Activated B cell treated with CpG ODN at 0.5 μM for 24 hours (primary cell): ENCODE measurements at regions not wholly inside any gene's neighbourhood (a gene's known extent, or its start where the extent isn't known, plus 50 kb on each side); places are given as distances from the start of the nearest gene placed in this dataset.

ENCODE experiments used
- ATAC-seq: fragments of 200-7000 bp; cut with Tn5 transposase; one replicate; pipeline ENCODE4 v1.10.0; 2021; ENCODE audit warnings: low read depth, mild to moderate bottlenecking, moderate library complexity
- CTCF ChIA-PET: fragments of 350-600 bp; sonication (Branson Sonifier 250); formaldehyde crosslinking; loops from one replicate; lab custom pipeline; 2021; ENCODE audit warnings: antibody characterized with exemption; lab: Charles Lee
- POLR2A ChIA-PET: fragments of 350-600 bp; sonication (Branson Sonifier 250); formaldehyde crosslinking; loops from one replicate; lab custom pipeline; 2021; ENCODE audit warnings: antibody characterized with exemption; lab: Charles Lee
- DNase-seq: peaks from one replicate; pipeline ENCODE4 v3.0.0; 2022
- H3K27ac Mint-ChIP-seq: one replicate; pipeline ENCODE4 v1.8.0; 2020; ENCODE audit warnings: mixed read lengths
- H3K27me3 Mint-ChIP-seq: one replicate; pipeline ENCODE4 v1.8.0; 2021; ENCODE audit warnings: mixed read lengths
- H3K36me3 Mint-ChIP-seq: one replicate; pipeline ENCODE4 v1.8.0; 2021; ENCODE audit warnings: low read depth, mixed read lengths
- H3K4me1 Mint-ChIP-seq: one replicate; pipeline ENCODE4 v1.8.0; 2021; ENCODE audit warnings: mixed read lengths
- H3K4me3 Mint-ChIP-seq: one replicate; pipeline ENCODE4 v1.8.0; 2020; ENCODE audit warnings: mild to moderate bottlenecking, mixed read lengths
- H3K9me3 Mint-ChIP-seq: one replicate; pipeline ENCODE4 v1.8.0; 2020; ENCODE audit warnings: mixed read lengths
- intact Hi-C: fragments of 100-400 bp; cut with micrococcal nuclease; formaldehyde crosslinking; loops from one replicate; pipeline ENCODE4 v1.15.1; 2024
- TF ChIP-seq, protein P1 (sequence below): fragments of 200-600 bp; IDR thresholded peaks from one replicate; pipeline ENCODE4 v1.8.0; 2022; ENCODE audit warnings: antibody characterized with exemption, mild to moderate bottlenecking

DNA sequence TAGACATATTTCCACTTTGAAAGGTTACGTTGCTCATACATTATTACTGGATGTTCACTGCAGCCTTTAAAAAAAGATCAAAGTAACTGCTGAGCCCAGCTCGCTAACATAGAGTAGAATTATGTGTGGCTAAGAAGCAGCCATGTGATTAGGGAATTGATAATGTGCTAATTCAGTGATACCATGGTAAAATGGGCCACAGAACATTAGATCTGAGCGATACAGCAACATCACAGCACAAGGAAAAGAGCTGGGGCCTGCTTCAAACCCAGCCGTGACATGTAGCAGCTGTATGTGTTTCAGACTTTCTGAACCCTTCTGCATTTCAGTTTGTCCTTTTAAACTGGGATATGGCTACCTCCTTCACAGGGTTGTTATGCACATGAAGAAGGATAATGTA, 92.3 kb upstream of the LMNTD1 start:
- Mint-ChIP-seq H3K4me3 (no peak overlapping the region), H3K9me3 (no peaks in the 10 kb centered on the region), H3K4me1 (no peaks in the 10 kb centered on the region), H3K36me3 (no peaks in the 10 kb centered on the region), H3K27me3 (no peaks in the 10 kb centered on the region), H3K27ac (no peak overlapping the region)
- intact Hi-C loops: no loop called here
- ChIA-PET POLR2A (no interaction called here), CTCF (no interaction called here)
- DNase-seq (no peak), ATAC-seq (no peak)
- TF ChIP-seq, protein P1, sequence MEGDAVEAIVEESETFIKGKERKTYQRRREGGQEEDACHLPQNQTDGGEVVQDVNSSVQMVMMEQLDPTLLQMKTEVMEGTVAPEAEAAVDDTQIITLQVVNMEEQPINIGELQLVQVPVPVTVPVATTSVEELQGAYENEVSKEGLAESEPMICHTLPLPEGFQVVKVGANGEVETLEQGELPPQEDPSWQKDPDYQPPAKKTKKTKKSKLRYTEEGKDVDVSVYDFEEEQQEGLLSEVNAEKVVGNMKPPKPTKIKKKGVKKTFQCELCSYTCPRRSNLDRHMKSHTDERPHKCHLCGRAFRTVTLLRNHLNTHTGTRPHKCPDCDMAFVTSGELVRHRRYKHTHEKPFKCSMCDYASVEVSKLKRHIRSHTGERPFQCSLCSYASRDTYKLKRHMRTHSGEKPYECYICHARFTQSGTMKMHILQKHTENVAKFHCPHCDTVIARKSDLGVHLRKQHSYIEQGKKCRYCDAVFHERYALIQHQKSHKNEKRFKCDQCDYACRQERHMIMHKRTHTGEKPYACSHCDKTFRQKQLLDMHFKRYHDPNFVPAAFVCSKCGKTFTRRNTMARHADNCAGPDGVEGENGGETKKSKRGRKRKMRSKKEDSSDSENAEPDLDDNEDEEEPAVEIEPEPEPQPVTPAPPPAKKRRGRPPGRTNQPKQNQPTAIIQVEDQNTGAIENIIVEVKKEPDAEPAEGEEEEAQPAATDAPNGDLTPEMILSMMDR: no peak

DNA sequence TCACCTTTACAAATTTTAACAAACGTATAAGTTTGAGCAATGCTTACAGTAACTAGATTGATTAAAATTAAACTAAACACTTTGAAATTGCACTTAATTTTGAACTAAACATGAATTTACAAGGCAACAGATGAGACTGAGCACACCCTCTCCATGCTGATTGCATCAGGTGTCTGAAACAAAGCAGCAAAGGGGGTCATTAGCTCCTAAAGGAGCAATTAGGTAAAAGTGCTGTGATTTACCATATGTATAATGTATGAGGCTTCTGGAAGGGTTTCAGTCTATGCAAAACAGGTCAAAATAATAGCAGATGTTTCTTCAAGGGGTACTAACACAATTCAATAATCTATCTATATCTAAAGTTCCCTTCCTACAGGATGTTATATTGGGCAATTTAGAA, 98.8 kb upstream of the LMNTD1 start:
- TF ChIP-seq, protein P1: no peak
- no peak for DNase-seq
- Mint-ChIP-seq H3K27ac (no peak overlapping the region), H3K27me3 (peaks cover 5% of the 10 kb centered on the region), H3K9me3 (no peaks in the 10 kb centered on the region), H3K36me3 (no peaks in the 10 kb centered on the region), H3K4me3 (no peak overlapping the region), H3K4me1 (no peaks in the 10 kb centered on the region)
- intact Hi-C loops: no loop called here
- no peak for ATAC-seq
- POLR2A ChIA-PET: no interaction called here
- CTCF ChIA-PET: no interaction called here

DNA sequence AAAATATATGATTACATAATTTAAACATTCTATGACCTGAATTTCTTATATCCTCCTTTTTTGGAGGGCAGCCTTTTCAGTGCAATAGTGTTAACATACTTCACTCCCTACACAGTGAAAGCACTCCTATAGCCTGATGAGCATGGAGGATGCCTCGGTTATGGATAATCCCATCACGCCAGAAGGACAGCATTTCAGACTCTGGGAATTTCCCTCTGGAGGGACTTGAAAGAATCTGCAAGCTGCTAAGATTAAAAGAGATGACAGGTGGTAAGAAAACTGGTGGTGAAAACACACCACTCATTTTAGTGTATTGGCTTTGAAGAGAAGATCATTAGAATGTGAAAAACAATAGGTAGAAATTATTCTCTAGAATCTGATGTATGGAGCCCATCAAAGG, 99.3 kb upstream of the LMNTD1 start:
- Mint-ChIP-seq H3K27me3 (peaks cover 5% of the 10 kb centered on the region), H3K4me1 (no peaks in the 10 kb centered on the region), H3K36me3 (no peaks in the 10 kb centered on the region), H3K9me3 (no peaks in the 10 kb centered on the region), H3K4me3 (no peak overlapping the region), H3K27ac (no peak overlapping the region)
- DNase-seq (no peak), ATAC-seq (no peak)
- CTCF ChIA-PET: no interaction called here
- POLR2A ChIA-PET: no interaction called here
- intact Hi-C loops: no loop called here
- TF ChIP-seq, protein P1: no peak

DNA sequence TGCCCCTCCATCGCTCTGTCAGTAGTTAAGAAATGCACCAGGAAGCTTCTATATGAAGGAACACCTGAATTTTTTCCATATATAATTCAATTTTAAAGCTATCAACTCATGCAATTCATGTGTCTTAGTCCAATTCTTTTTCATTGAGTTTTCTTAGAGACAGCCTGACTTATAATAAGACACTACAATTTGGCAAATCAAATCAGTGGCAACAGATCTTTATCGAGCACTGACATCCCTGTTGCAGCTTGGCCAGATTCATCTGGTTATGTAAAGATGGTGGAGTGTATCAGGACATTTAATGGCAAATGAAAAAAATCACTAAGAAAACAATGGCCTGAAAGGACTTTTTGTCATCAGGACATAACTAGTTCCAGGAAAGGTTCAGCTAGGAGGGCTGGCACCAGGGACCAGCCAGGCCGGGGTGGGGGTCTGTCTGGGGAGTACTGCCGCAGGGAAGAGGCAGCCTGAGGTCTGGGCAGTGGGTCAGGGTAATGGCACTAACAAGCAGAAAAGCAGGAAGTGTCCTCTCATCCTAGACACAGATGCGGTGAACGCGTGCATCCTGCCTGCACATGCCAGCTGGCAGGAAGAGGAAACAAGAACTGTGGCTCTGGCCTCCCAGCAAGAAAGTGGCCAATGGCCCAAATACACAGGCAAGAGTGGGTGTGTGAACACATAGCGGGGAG, 100.5 kb upstream of the LMNTD1 start:
- ATAC-seq: no peak
- ChIA-PET POLR2A (no interaction called here), CTCF (no interaction called here)
- H3K9me3 Mint-ChIP-seq: no peaks in the 10 kb centered on the region
- H3K27ac Mint-ChIP-seq: no peak overlapping the region
- no peaks in the 10 kb centered on the region for H3K36me3 Mint-ChIP-seq
- no peaks in the 10 kb centered on the region for H3K4me1 Mint-ChIP-seq
- intact Hi-C loops: no loop called here
- no peak overlapping the region for H3K4me3 Mint-ChIP-seq
- DNase-seq: no peak
- peaks cover 5% of the 10 kb centered on the region for H3K27me3 Mint-ChIP-seq
- TF ChIP-seq, protein P1: no peak

DNA sequence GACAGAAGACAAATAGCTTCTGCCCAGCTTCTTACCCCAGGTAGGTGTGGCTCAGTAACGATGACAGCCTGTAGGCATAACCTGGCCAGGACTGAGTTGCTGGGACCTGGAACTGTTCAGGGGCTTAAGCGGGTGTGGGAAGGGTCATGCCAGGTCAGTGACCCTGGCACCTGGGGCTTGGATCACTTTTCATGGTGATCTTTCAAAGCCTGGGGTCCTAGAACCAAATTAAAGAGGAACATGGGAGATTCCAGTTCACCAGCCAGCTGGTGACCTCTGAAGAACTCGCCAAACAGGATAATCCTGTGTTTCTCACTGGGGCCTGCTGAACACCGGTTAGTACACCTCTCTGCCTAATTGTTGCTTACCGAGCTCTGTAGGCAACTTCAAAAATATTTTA, 102.6 kb upstream of the LMNTD1 start:
- intact Hi-C loops: no loop called here
- peaks cover 5% of the 10 kb centered on the region for H3K27me3 Mint-ChIP-seq
- ChIA-PET POLR2A (no interaction called here), CTCF (no interaction called here)
- no peaks in the 10 kb centered on the region for H3K9me3 Mint-ChIP-seq
- DNase-seq: no peak
- H3K4me1 Mint-ChIP-seq: no peaks in the 10 kb centered on the region
- no peak for ATAC-seq
- TF ChIP-seq, protein P1: no peak
- no peaks in the 10 kb centered on the region for H3K36me3 Mint-ChIP-seq
- H3K27ac Mint-ChIP-seq: no peak overlapping the region
- H3K4me3 Mint-ChIP-seq: no peak overlapping the region
